GM18870 (cell line): ENCODE measurements at regions not wholly inside any gene's neighbourhood (a gene's known extent, or its start where the extent isn't known, plus 50 kb on each side); places are given as distances from the start of the nearest gene placed in this dataset.
A peak's percentile ranks its signal among the peaks of the same experiment; 100 is the strongest.
"Not testable (repeated sequence)": the region's sequence is repeated elsewhere in the genome, so short reads cannot be mapped to it uniquely, and the experiment has no call there.

Experiments
- ATAC-seq: cut with Tn5 transposase; IDR thresholded peaks from one replicate; pipeline ENCODE4 v1.9.1; 2021; ENCODE audit warnings: moderate library complexity; ENCODE audit not compliant: unreplicated experiment

DNA sequence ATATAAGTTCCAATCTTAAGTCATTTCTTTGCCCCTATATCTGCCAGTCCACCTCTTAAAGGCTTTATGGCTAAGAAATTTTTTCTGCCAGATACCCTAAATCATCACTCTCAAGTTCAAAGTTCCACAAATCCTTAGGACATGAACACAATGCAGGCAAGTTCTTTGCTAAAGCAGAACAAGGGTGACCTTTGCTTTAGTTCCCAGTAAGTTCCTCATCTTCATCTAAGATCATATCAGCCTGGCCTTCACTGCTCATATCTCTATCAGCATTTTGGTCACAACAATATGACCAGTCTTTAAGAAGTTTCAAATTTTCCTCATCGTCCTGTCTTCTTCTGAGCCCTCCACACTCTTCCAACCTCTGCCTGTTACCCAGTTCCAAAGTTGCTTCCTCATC, 402.2 kb upstream of the RUNX1 start:
- no peak for ATAC-seq

DNA sequence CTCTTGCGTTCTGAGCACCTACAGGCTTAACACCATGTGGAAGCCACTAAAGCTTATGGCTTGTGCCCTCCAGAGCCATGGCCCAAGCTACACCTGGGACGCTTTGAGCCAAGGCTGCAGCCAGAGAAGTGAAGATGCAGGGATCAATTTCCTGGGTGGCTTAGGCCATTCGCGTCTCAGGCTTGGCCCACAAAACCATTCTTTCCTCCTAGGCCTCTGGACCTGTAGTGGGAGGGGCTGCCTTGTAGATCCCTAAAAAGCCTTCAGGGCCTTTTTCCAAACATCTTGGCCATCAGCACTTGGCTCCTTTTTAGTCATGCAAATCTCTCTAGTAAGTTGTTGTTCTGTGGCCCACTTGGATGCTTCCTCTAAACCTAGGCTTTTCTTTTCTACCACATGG, 401.7 kb upstream of the RUNX1 start:
- no peak for ATAC-seq

DNA sequence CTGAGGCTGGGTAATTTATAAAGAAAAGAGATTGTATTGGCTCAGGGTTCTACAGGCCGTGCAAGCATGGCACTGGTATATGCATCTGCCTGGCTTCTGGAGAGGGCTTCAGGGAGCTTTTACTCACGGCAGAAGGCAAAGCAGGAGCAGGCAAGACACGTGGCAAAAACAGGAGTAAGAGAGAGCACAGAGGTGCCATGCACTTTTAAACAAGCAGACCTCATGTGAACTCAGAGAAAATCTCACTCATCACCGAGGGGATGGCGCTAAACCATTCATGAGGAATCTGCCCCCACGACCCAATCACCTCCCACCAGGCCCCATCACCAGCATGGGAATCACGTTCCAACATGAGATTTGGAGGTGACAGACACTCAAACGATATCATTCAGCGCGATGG, 400.7 kb upstream of the RUNX1 start:
- ATAC-seq = no peak

DNA sequence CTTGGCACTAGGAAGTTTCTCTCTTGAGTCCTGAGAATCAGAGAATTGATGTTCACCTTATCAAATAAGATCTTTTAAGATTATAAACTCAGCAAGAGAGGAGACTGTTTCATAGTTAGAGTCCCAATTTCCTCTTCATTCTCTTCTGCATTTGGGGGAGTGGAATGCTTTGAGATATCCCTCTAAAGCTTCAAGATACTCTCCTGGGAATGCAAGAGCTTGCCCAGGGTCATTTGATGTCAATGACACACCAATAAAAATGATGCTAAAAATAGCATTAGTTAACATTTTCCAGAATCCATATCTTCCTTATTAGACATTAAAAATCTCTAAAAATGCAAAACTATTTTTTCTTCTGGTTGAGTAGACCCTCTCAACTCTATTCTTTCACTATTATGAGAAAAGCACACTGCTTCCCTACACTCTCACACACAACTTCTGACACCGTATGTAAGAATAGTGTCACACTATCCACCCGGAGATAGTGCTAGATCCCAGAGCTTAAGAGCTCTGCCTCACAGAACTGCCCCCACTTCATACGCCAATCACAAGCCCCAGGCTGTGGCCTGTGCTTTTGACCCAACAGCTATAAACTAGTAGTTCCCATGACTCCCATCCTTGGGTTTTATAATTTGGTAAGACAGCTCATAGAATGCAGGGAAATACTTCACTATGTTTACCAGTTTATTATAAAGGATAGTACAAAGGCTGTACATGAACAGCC, 399.9 kb upstream of the RUNX1 start:
- no peak for ATAC-seq

DNA sequence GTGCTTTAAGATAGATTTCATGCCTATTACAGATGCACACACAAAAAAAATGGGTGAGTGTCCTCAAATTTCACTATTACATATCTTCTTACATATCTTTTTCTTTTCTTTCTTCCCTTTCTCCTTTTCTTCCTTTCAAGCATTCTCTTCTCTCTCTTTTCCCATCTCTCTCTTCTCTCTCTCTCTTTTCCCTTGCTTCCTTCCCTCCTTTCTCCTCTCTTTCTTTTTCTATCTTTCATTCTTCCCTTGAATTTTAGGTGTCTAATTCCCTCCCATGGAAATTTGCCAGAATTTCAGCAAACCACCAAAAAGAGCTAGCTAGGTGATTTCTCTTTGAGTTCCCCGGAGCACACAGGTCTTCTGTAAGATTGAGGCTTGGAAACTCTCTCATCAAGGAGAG, 395.3 kb upstream of the RUNX1 start:
- ATAC-seq = no peak

DNA sequence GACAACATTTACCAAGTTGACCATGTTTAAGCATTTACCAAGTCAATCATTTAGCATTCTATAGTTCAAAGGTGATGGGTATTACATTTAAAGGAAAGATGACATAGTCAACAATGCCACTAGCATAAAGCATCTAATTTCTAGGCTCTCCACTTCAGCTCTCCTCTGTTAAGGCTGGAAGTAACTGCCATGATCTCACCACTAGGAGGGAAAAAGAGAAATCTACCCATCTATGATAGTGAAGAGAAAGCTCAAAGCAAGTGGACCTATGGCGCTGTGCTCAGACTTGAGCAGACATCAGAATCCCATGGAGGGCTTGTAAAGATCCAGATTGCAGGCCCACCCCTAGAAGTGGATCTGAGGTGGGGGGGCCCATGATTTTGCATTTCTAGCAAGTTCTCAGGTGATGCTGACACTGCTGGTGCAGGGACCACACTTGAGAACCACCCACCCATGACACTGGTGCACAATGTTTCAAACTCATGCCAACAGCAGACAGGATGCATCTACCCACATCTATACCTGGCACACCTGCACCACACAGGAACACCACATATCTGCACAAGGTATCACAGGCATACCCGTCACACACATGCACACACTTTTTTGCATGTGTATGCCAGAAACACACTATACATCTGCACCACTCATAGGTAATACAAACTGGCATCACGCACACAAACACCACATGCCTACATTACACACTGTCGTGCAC, 392.9 kb upstream of the RUNX1 start:
- ATAC-seq = no peak

DNA sequence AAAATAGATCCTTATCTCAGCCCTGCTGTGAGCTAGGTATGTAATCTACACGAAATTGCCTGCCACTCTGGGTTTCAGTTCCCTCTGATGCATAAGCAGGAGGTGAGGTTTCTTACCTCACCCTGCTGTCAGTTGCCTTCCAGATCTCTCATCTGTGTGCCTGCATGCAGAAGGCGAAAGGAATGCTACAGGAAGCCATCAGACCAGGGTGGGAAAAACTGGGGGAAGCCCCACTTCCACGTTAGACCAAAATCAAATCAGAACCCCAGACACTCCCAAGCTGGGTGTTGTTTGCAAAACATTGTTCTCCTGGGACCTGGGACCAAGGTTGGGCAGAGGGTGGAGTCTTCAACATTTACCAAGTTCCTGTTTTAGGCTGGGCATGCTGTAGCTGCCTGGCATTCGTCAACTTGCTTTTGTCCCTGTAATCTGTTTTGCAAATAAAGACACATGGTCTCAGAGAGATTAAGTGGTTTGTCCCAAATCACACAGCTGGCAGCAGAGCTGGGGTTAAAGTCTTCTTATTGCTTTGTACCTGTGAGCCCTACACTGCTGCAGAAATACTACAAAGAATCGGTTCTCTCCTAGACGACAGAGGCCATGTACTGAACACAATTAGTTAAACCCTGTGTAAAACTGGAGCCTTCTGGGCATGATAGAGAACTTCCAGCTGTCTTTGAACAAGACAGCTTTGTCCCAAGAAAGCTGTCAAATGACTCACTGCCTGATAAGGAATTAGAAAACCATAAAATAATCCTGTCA, 389.7 kb upstream of the RUNX1 start:
- peak; percentile 55 for ATAC-seq

DNA sequence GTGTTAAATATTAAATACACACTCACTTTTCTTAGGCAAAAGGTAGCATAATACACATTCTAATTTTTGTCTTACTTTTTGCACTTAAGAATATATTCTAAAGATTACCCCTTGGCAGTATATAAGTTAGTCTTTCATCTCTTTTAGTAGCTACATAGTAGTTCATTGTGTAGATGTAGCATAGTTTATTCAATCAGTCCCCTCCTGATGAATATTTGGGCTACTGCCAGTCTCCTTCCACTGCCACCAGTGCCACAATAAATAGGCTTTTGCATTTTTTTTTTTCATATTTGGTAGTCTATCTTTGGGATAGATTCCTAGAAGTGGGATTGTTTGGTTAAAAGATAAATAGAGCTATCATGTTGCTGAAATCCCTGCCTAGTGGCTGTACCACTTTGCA, 388.8 kb upstream of the RUNX1 start:
- ATAC-seq = no peak

DNA sequence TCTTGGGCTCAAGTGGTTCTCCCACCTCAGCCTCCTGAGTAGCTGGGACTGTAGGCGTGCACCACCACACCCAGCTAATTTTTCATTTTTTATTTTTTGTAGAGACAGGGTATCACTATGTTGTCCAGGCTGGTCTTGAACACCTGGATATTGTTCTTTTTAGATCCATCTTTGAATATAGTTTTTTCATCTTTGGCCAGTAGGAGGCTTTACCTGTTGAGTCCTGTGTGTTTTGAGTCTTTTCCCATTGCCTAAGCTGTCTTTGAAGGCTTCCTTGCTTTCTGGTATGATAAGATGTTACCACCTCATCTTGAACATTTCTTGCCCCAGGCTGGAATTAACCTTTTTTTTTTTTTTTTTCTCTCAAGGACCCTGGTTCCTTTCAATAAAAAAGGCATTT, 387.8 kb upstream of the RUNX1 start:
- no peak for ATAC-seq

DNA sequence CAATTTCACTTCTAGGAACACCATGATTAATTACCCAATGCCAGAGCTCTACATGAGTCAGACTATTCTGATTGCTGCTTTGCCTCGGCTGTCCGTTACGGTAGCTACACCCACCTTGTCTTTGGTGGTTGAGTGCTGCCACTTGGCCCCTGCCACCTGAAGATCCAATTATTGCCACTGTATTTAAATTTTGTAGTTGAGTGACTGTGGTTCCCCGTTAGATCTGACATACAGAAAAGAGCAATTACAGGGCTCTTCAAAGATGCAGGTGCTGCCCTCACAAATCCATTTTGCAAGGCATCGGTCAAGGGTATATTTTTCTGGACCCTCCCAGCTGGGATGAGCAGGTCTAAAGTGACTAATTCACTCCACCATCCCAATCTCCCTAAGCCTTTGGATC, 383.5 kb upstream of the RUNX1 start:
- not testable (repeated sequence) for ATAC-seq

DNA sequence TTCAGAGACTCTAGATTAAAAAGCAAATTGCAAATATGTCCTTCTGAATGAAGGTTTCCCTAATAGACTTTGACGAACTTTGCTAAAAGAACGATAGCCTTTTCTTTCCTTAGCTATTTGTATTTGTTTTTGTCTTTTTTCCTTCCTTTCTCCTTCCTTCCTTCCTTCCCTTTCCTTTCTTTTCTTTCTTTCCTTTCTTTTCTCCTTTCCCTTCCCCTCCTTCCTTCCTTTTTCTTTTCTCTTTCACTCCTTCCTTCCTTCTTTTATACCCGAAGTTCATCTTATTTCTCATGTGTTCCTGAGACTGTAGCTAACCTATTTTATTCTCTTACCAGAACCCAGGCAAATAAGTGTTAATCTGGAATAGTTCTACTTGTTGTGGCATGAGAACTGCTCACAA, 381.2 kb upstream of the RUNX1 start:
- ATAC-seq = no peak

DNA sequence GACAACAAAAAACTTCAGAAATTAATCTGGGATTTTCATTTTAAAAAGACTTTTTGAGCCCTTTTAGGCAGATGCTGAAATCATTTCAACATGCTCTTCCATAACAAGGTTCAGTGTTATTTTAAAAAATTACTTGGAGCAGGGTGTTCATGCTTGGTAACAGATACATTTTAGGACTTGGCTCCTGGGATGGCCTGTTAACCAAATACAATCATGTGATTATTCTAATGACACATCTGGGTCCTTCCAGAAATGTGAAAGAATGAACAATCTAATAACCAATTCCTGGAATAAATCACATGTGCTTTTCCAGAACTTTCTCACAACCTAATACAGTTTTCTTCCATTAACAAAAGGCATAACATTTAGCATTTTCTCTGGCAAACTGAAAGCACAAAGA, 379.8 kb upstream of the RUNX1 start:
- ATAC-seq = no peak

DNA sequence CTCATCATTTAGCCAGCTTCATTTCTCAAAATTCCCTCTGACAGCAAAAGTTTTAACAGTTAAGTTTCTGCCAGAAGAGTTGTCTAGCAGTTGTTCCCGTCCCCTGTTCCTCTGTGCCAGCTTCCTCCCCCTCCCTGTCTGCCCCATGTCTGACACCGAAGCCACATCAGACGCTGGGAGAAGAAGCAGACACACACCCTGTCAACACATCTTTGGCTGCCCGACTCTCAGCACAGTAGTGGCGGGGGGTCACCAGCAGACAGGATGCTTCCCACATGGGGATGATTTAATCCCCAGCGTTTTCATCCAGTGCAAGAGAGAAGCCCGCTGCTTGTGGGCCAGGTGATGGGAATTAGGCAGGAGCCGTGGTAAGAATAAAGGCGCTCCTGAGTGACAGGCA, 379.4 kb upstream of the RUNX1 start:
- no peak for ATAC-seq

DNA sequence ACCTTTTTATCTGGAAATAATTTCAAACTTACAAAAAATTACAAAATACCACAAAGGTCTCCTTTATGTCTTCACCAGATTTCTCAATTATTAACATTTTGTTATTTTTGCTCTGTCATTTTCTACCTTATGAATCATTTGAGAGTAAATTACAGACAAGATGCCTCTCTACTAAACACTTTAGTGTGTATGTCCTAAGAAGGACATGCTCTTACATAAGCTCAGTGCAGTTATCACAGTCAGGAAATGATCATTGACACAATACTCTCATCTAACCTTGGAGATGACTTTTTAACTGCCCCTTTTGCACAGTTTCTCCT, 378.9 kb upstream of the RUNX1 start:
- no peak for ATAC-seq

DNA sequence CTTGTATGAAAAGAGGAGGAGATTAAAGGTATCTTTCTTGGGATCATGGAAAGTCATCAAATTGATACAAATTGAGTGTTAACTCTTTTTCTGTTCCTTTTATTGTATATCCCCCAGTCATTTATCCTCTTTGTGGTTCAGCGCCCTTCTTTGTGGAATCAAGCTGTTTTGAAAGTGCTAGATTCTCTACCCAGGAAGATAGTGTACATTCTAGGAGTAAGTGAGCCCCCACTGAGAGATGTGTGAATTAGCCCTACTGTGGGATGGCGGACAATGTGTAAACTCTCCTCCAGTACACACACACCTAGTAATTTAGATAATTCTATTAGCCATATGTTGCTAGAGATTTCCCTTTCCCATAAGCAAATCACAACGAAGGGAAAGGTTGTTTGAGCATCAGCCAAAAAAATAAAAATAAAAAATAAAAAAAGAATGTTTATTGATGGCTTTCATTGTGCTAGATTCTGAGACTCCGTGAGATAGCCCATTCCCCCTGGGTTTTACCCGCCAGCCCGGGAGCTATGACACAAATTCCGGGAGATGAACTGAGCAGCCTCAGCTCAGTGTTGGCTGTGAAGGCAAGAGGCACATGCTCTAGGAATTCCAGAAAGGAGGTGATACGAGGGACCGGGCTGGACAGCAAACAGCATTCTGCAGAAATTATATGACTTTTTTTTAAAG, 378.4 kb upstream of the RUNX1 start:
- ATAC-seq = no peak

DNA sequence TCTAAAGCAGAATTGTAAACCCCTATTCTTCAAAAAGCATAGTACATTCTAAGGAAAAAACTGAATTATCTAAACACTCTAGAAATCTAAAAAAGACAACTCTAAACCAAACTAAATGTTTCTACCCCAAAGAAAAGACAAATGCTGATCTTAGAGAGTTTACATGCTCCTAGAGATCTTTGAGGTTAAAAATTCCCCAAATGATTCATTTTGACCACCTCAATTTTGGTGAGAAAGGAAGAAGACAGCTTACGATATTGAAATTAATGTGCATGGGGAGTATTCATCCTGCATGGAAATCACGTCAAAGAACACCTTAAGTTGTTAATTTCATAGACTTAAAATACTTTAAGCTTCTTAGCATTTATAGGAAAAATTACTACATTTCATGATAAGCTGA, 377.8 kb upstream of the RUNX1 start:
- no peak for ATAC-seq

DNA sequence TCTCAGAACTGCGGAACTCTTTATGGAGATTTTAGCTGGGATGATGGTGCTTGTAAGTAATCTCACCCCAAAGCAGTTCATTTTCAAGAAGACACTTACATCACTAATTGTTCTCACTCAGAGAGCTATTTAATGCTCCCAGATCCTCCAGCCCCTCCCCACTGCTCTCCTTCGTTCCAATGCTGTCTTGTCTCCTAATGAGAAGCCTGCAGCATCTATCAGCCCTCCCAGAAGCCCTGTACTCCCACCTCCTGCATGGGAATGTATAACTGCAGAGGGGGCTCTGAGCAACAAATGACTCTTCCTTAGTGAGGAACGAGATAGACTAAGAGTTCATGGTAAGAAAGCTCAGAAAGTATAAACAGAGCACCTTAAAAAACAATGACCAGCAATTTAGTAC, 377.4 kb upstream of the RUNX1 start:
- ATAC-seq = no peak

DNA sequence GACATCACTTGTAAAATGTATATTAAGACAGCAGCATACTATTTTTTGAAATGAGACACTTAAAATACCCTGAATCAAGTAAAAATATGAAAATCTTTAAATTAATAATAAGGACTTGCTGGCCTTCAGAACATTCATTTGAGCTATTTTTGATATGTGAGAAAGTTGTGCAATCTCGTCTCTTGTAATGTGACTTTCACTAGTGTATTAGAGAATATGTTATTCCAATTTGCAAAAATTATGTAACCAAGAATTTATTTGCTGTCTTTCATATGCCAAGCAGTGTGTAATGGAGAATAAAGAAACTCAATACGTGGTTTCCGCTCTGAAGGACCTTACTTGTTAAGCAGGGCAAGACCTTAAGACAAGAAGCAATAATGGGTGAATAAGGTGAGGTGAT, 375.0 kb upstream of the RUNX1 start:
- ATAC-seq = no peak

DNA sequence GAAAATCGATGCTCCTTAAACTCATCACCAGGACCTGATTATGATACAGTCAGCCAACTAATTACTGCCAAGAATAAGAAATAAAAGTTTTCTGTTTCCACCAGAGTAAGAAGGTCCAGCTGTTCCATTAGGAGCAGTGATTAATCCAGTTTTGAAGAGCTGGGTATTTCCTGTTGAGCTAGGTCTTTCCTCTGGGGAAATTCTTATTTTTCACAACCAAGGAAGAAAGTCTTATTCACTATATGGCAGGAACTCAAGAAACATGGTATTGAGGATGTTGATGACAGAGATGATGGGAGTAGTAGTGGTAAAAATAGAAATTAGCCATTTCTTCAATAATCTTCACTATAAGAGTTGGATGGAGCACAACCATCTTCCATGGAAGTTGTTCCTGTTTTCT, 374.6 kb upstream of the RUNX1 start:
- no peak for ATAC-seq

DNA sequence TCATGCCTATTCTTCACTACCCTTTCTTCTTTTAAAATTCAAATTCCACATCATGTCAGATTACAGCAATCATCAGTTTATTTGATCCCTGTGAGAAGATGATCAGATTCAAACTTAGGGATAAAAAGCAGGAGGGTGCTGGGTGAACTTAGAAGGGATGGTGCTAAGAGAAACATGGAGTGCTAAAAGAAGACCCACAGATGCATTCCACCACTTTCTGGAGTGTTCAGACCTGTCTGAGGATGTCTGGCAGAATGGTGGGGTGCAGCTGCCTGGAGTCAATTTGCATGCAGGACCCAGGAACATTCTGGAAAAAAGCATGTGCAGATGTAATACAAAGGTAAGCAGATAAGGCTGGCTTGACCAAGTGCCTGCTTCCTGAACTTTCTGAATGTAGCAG, 372.9 kb upstream of the RUNX1 start:
- ATAC-seq = no peak

DNA sequence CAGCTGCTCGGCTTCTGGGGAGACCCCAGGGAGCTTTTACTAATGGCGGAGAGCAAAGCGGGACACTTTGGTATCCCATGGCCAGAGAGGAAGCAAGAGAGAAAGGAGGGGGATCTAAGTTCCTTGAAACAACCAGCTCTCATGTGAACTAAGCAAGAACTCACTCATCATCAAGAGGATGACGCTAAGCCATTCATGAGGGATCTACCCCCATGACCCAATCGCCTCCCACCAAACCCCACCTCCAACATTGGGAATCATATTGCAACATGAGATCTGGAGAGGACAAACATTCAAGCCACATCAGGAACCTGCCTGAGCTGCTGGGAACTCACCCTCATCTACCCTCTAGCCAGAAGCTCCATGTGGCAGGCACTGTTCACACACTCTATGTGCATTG, 372.1 kb upstream of the RUNX1 start:
- no peak for ATAC-seq

DNA sequence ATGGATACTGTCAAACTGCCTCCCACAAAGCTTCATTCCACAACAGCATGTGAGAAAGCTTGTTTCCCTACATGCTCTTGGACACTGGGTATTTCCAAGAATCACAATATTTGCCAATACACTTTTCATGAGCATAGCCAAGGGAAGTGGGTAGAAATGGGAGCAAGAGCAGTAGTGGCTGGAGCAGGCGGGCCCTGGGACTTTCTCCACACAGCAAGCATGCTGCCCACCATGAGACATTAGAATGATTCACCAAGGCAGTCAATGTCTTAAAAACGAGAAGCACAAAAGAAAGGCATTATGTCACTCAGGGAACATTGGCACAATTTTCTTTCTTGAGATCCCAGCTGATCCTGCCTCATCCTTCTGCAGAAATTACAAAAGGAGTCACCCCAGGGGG, 371.6 kb upstream of the RUNX1 start:
- no peak for ATAC-seq
